HepG2 (cell line): ENCODE measurements at regions not wholly inside any gene's neighbourhood (a gene's known extent, or its start where the extent isn't known, plus 50 kb on each side); places are given as distances from the start of the nearest gene placed in this dataset.

Source experiments
- ATAC-seq: fragments of 200-7000 bp; cut with Tn5 transposase; 3 replicates; pipeline ENCODE4 v1.9.1; 2020; ENCODE audit warnings: mild to moderate bottlenecking, moderate library complexity
- BruUV-seq: library from RNA; stranded (reverse); fragments of 400-500 nt; replicated peaks from 2 replicates; lab custom pipeline; 2021; lab: Mats Ljungman, UMichigan
- CTCF ChIA-PET: fragments of 300-600 bp; formaldehyde crosslinking; extraction: SDS; loops from one replicate; lab custom pipeline; 2021; ENCODE audit warnings: low total read pairs, inconsistent platforms, low intra/inter-chr PET ratio; lab: Yijun Ruan, JAX
- POLR2A ChIA-PET: fragments of 350-600 bp; sonication (Branson Sonifier 250); formaldehyde crosslinking; loops from one replicate; lab custom pipeline; 2020; ENCODE audit warnings: antibody characterized with exemption, inconsistent platforms; lab: Yijun Ruan, JAX
- DNase-seq: peaks from one replicate; pipeline ENCODE4 v3.0.0-alpha.2; 2015; ENCODE audit warnings: low spot score
- FAIRE-seq: peaks from 3 replicates; lab custom pipeline; 2011; peaks lifted over from hg19 to GRCh38; lab: Jason Lieb, UNC
- H2AFZ ChIP-seq: one replicate; pipeline ENCODE4 v1.6.1; 2011; ENCODE audit warnings: low read length, inconsistent platforms
- H3K27ac ChIP-seq: fragments of 300-600 bp; 3 replicates; pipeline ENCODE4 v1.8.0; 2011; ENCODE audit warnings: mixed run types, mild to moderate bottlenecking, mixed read lengths, low read length, inconsistent platforms; ENCODE audit not compliant: insufficient read depth; ENCODE audit errors: extremely low read length
- H3K27me3 ChIP-seq, 2 experiments: fragments of 200-600 bp in 1 of 2; 2 replicates in 1 of 2; 3 replicates in 1 of 2; pipeline versions ENCODE4 v1.6.0 to v1.8.0; 2011; ENCODE audit warnings: low read length in 2 of 2, mild to moderate bottlenecking in 2 of 2, moderate library complexity in 2 of 2, inconsistent platforms in 1 of 2; ENCODE audit not compliant: insufficient read depth in 2 of 2, control insufficient read depth in 1 of 2
- H3K36me3 ChIP-seq, 2 experiments: fragments of 200-600 bp in 1 of 2; replicated peaks in 1 of 2; 2 replicates in 1 of 2; 3 replicates in 1 of 2; pipeline versions ENCODE4 v1.5.1 to v1.8.0; 2011; ENCODE audit warnings: low read length in 2 of 2, inconsistent platforms in 1 of 2; ENCODE audit not compliant: insufficient read depth in 2 of 2, control insufficient read depth in 1 of 2
- H3K4me1 ChIP-seq: 2 replicates; pipeline ENCODE4 v1.5.1; 2012; ENCODE audit warnings: low read length, inconsistent platforms; ENCODE audit not compliant: insufficient read depth
- H3K4me2 ChIP-seq: 2 replicates; pipeline ENCODE4 v1.6.0; 2011; ENCODE audit warnings: low read depth, low read length, inconsistent platforms
- H3K4me3 ChIP-seq, 3 experiments: fragments of 200-600 bp in 1 of 3; sonication (generic), shearing (Covaris generic) in 1 of 3; replicated peaks in 1 of 3; 2 replicates each; pipeline ENCODE4 v1.5.1; 2011 to 2016; ENCODE audit warnings: low read length in 3 of 3, inconsistent platforms in 2 of 3, low read depth in 2 of 3, mild to moderate bottlenecking in 2 of 3, control low read depth in 1 of 3, mixed read lengths in 1 of 3; ENCODE audit not compliant: insufficient read depth in 1 of 3
- H3K79me2 ChIP-seq: one replicate; pipeline ENCODE4 v1.6.1; 2011; ENCODE audit warnings: low read length, inconsistent platforms; ENCODE audit not compliant: insufficient read depth
- H3K9ac ChIP-seq: 2 replicates; pipeline ENCODE4 v1.6.0; 2011; ENCODE audit warnings: mild to moderate bottlenecking, low read depth, low read length, inconsistent platforms; ENCODE audit not compliant: insufficient read depth
- H3K9me3 ChIP-seq: 2 replicates; pipeline ENCODE4 v1.5.1; 2012; ENCODE audit warnings: mild to moderate bottlenecking, low read length
- H4K20me1 ChIP-seq: 2 replicates; pipeline ENCODE4 v1.6.0; 2011; ENCODE audit warnings: inconsistent platforms, mild to moderate bottlenecking, low read length, moderate library complexity; ENCODE audit not compliant: insufficient read depth
- ARHGAP35 ChIP-seq: sonication (generic); formaldehyde crosslinking; IDR thresholded peaks from 2 replicates; pipeline ENCODE4 v1.9.0; 2022; ENCODE audit warnings: mild to moderate bottlenecking, inconsistent platforms, moderate library complexity, missing genetic modification reagents, borderline replicate concordance
- CHD4 ChIP-seq: fragments of 200-600 bp; sonication (generic); IDR thresholded peaks from 2 replicates; pipeline ENCODE4 v1.7.0; 2017; ENCODE audit warnings: mild to moderate bottlenecking, low read length, borderline replicate concordance
- DPF2 ChIP-seq: sonication (generic); formaldehyde crosslinking; IDR thresholded peaks from 2 replicates; pipeline ENCODE4 v1.4.0; 2020; ENCODE audit warnings: mild to moderate bottlenecking, low read depth, missing genetic modification reagents, borderline replicate concordance
- KDM5A ChIP-seq: fragments of 200-600 bp; sonication (generic); IDR thresholded peaks from 2 replicates; pipeline ENCODE4 v1.7.0; 2018; ENCODE audit warnings: antibody characterized with exemption, mild to moderate bottlenecking, low read length, borderline replicate concordance
- NFE2 ChIP-seq: sonication (generic); formaldehyde crosslinking; IDR thresholded peaks from 2 replicates; pipeline ENCODE4 v1.4.0; 2020; ENCODE audit warnings: missing genetic modification reagents
- SOX5 ChIP-seq: IDR thresholded peaks from 2 replicates; pipeline ENCODE4 v1.6.1; 2016; ENCODE audit warnings: borderline replicate concordance
- ZMAT3 ChIP-seq: sonication (generic); formaldehyde crosslinking; conservative IDR thresholded peaks from 2 replicates; pipeline ENCODE4 v1.7.0; 2021; ENCODE audit warnings: missing genetic modification reagents
- ZNF205 ChIP-seq: IDR thresholded peaks from 2 replicates; pipeline ENCODE4 v1.6.1; 2018; ENCODE audit warnings: missing biosample characterization, missing genetic modification reagents
- ZNF232 ChIP-seq: sonication (generic); formaldehyde crosslinking; IDR thresholded peaks from 2 replicates; pipeline ENCODE4 v1.4.0; 2020; ENCODE audit warnings: missing genetic modification reagents, borderline replicate concordance
- ZNF234 ChIP-seq: sonication (generic); formaldehyde crosslinking; conservative IDR thresholded peaks from 2 replicates; pipeline ENCODE4 v1.5.1; 2020; ENCODE audit warnings: mild to moderate bottlenecking, missing genetic modification reagents
- ZNF329 ChIP-seq: sonication (generic); formaldehyde crosslinking; IDR thresholded peaks from 2 replicates; pipeline ENCODE4 v1.9.0; 2021; ENCODE audit warnings: low read depth, mild to moderate bottlenecking, missing genetic modification reagents
- ZNF569 ChIP-seq: sonication (generic); formaldehyde crosslinking; IDR thresholded peaks from 2 replicates; pipeline ENCODE4 v1.5.0; 2020; ENCODE audit warnings: mild to moderate bottlenecking, missing genetic modification reagents, moderate library complexity, borderline replicate concordance
- ZNF749 ChIP-seq: sonication (generic); formaldehyde crosslinking; IDR thresholded peaks from 2 replicates; pipeline ENCODE4 v1.8.0; 2022; ENCODE audit warnings: mild to moderate bottlenecking, missing genetic modification reagents, moderate library complexity, borderline replicate concordance
- ZNF768 ChIP-seq: sonication (generic); formaldehyde crosslinking; IDR thresholded peaks from 2 replicates; pipeline ENCODE4 v1.4.0; 2020; ENCODE audit warnings: missing genetic modification reagents
- WGBS: methylation state at CpG from one replicate; pipeline ENCODE4 v1.1.6; 2017; ENCODE audit warnings: low lambda C conversion rate; 5-methylcytosine and 5-hydroxymethylcytosine counted together
- in situ Hi-C: cut with HindIII; loops from 2 replicates; pipeline ENCODE4 v1.10.0; 2017; ENCODE audit warnings: low pct_unique_long_range_greater_than_20kb; ENCODE audit not compliant: extremely low pct_ligation_motif_present
- intact Hi-C: fragments of 100-400 bp; cut with micrococcal nuclease; formaldehyde crosslinking; loops from one replicate; pipeline ENCODE4 v1.10.0; 2022; ENCODE audit not compliant: unreplicated experiment
- TF ChIP-seq, protein P1 (sequence below), 2 experiments: sonication (generic) in 1 of 2; formaldehyde crosslinking in 1 of 2; IDR thresholded peaks; 2 replicates each; pipeline versions ENCODE4 v1.4.0 to v1.6.1; 2018 to 2020; ENCODE audit warnings: missing genetic modification reagents in 2 of 2, borderline replicate concordance in 1 of 2, low read depth in 1 of 2, mild to moderate bottlenecking in 1 of 2, missing biosample characterization in 1 of 2
- TF ChIP-seq, protein P2 (sequence below): sonication (generic); formaldehyde crosslinking; IDR thresholded peaks from 2 replicates; pipeline ENCODE4 v1.8.0; 2023; ENCODE audit warnings: mild to moderate bottlenecking, missing genetic modification reagents

DNA sequence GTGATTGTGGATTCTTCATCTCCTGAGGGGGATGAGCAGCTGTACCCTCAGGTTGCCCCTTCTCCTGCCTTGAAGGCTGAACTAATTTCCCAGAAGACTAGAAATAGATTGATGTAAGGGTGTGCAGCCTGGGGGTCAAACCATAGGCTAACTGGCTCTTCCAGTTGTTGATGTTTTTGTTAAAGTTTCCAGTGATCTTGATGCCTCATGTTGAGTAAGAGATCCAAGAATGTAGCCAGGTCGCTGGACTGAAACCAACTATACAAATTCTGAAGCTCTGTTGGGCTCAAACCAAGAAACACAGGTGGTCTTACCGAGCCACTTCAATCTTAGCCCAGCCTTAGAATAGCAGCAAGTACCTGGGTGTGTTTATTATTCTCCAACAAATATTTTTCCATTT lies 391.8 kb downstream of the KLF5 start:
- H3K27me3 ChIP-seq = peaks cover 0 to 3% of the 10 kb centered on the region in 2 experiments; a peak in 1 of 5 replicates
- no peaks in the 10 kb centered on the region for H3K9me3 ChIP-seq
- no peaks in the 10 kb centered on the region for H3K79me2 ChIP-seq
- TF ChIP-seq KDM5A (no peak), ZNF329 (no peak), CHD4 (no peak), SOX5 (CRISPR knock-in tag) (no peak), NFE2 (no peak), ZNF569 (CRISPR knock-in tag) (no peak), ZNF205 (CRISPR knock-in tag) (no peak), ZNF232 (CRISPR knock-in tag) (no peak), DPF2 (CRISPR knock-in tag) (no peak), ZNF768 (CRISPR knock-in tag) (no peak), ZNF234 (CRISPR knock-in tag) (no peak), ZMAT3 (CRISPR knock-in tag) (no peak), ARHGAP35 (CRISPR knock-in tag) (no peak), ZNF749 (CRISPR knock-in tag) (no peak)
- TF ChIP-seq, protein P1, sequence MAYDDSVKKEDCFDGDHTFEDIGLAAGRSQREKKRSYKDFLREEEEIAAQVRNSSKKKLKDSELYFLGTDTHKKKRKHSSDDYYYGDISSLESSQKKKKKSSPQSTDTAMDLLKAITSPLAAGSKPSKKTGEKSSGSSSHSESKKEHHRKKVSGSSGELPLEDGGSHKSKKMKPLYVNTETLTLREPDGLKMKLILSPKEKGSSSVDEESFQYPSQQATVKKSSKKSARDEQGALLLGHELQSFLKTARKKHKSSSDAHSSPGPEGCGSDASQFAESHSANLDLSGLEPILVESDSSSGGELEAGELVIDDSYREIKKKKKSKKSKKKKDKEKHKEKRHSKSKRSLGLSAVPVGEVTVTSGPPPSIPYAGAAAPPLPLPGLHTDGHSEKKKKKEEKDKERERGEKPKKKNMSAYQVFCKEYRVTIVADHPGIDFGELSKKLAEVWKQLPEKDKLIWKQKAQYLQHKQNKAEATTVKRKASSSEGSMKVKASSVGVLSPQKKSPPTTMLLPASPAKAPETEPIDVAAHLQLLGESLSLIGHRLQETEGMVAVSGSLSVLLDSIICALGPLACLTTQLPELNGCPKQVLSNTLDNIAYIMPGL (CRISPR knock-in tag; IDR thresholded peaks at IDR 0.05; ENCODE audit: borderline replicate concordance in 1 of 2, low read depth in 1 of 2) = no peak
- TF ChIP-seq, protein P2, sequence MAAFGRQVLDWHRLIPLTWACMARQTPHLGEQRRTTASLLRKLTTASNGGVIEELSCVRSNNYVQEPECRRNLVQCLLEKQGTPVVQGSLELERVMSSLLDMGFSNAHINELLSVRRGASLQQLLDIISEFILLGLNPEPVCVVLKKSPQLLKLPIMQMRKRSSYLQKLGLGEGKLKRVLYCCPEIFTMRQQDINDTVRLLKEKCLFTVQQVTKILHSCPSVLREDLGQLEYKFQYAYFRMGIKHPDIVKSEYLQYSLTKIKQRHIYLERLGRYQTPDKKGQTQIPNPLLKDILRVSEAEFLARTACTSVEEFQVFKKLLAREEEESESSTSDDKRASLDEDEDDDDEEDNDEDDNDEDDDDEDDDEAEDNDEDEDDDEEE (CRISPR knock-in tag) = no peak
- no peak overlapping the region for H3K27ac ChIP-seq
- BruUV-seq = no TSS peak
- no peaks in the 10 kb centered on the region for H4K20me1 ChIP-seq
- WGBS = 0% methylated on average over 2 of the region's 2 CpGs
- no peak for ATAC-seq
- H3K4me1 ChIP-seq = peaks cover 15% of the 10 kb centered on the region
- no peak overlapping the region for H3K4me2 ChIP-seq
- no peak overlapping the region for H3K9ac ChIP-seq
- no peak for DNase-seq
- no peak overlapping the region for H3K4me3 ChIP-seq
- ChIA-PET POLR2A (no interaction called here), CTCF (no interaction called here)
- in situ Hi-C loops = no loop called here
- intact Hi-C loops = no loop called here
- H2AFZ ChIP-seq = no peak overlapping the region
- FAIRE-seq = no peak
- no peaks in the 10 kb centered on the region for H3K36me3 ChIP-seq
